Ecto neural progenitor cell (in vitro differentiated cells): ENCODE measurements at regions not wholly inside any gene's neighbourhood (a gene's known extent, or its start where the extent isn't known, plus 50 kb on each side); places are given as distances from the start of the nearest gene placed in this dataset.

ENCODE experiments used
- DNase-seq: peaks from one replicate; pipeline ENCODE4 v3.0.0-alpha.2; 2018; ENCODE audit warnings: low spot score

DNA sequence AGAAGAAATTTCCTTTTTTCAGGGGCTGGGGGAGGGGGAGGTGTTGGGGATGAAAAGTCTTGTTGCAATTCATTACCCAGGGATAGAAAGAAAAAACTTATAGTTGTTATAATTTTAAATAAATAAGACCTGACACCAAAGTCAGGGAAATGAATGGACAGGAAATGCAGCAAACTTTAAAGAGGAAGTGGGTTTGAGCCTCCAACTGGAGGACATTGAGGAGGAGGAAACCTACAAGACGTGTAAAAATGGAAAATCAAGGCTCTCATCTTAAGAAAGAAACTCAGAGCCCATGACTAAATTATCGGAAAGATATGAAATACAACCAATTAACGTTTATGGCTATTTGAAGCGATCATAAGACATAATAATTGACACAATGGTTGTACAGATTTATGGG is 54.4 kb downstream of the NIBAN1 start:
- DNase-seq = no peak

- DNase-seq = no peak
Observed at GRCh38 chr1:184915463-184916090, 58.7 kb downstream of the NIBAN1 start.

- DNase-seq = no peak
Observed at GRCh38 chr1:184914149-184914548, 60.2 kb downstream of the NIBAN1 start.

GRCh38 chr1:184912392-184912791 is 61.9 kb downstream of the NIBAN1 start:
- DNase-seq = no peak

GRCh38 chr1:184911830-184912229 is 62.5 kb downstream of the NIBAN1 start:
- DNase-seq = no peak

GRCh38 chr1:184911103-184911745 is 63.1 kb downstream of the NIBAN1 start:
- DNase-seq = no peak

GRCh38 chr1:184910691-184911091 is 63.6 kb downstream of the NIBAN1 start:
- DNase-seq = no peak

- DNase-seq = no peak
Observed at GRCh38 chr1:184910005-184910404, 64.3 kb downstream of the NIBAN1 start.

DNA sequence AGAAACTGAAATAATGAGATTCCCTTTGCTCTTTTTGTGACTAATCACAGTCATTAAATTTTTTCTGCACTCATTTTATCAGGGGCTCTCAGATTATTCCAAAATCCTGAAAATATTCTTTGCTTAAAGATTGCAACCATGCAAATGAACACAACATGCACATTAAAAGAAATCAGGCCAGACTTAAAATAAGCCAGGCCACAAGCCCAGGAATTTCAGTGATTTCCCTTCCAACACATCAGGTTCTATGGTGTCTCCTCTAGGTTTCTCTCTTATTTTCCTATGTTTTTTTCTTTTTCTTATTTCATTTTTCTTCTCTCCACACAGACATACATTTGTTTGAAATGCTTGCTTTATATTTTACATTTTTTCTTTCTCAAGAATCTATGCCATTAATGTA is 65.3 kb downstream of the NIBAN1 start:
- DNase-seq = no peak

DNA sequence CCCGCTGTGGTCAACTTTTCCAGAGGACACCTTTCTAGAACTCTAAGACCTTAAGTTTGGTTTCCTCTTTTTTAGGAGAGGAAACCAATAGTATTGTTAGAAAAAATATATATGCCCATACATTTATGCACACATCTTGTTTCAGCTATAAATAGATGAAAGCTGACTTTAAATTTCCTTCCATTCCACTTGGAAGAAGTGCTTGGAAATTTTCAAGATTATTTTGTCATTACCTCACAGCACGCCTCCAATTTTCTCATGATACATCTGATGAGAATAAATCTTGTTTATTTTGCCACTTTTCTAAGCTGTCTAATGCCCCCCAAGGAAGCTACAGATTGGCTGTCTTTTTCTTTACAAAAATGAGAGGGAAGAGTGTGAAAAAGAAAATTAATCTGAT is 65.8 kb downstream of the NIBAN1 start:
- DNase-seq = no peak

DNA sequence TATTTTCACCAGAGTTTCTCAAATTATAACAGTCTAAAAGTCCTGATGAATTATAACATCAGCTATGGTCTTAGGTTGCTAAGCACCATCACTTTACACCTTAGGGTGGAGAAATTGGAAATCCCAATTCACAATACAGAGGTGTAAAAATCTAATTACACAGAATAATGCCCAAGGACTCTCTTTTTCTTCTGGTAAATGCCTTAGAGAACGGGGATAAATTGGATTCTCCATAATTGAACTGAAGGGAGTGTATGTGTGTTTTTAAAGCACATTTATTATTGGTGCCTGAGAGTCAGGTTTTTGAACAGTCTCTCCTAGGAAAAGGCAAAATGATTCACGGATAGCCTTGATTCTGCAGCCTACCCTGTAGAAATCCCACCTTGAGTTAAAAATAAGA is 66.8 kb downstream of the NIBAN1 start:
- no peak for DNase-seq

DNA sequence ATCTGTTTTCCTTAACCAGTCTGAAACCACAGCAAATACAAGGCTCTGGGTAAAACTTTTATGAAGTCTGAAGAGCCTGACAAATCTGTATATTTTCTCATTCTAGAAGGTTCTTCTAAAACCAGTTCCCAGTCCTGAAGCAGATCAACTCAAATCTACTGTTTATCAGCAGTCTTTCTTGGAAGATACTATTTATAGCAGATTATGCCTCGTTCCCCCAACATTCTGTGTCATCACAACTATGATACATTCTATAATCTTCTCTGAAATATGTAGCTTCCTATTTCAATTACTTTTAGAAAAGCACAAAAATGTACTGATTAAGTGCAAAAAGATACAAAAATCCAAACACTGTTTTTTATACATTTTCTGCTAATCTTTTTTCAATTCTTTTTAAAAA is 67.5 kb downstream of the NIBAN1 start:
- no peak for DNase-seq

DNA sequence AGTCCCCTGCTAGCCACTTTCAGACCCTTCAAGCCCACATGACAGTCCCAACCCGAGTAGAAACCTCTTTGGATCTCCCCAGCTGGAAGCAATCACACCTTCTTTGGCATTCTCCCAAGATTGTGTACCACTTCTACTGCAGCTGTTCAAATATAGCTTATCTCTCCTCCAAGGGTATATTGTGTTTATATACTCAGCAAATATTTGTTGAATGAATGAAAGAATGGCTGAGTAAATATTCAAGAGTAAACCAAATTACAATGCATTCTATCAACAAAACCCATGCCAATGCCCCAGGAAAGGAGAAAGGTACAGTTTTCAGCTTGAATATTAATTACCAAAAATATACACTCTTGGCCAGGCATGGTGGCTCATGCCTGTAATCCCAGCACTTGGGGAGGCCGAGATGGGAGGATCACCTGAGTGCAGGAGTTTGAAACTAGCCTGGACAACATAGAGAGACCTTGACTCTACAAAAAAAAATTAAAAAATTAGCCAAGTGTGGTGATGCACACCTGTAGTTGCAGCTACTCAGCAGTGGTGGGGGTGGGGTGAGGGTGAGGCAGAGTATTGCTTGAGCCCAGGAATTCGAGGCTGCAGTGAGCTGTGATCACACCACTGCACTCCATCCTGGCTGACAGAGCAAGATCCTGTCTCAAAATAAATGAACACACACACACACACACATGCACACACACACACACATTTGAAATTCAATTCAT is 68.5 kb downstream of the NIBAN1 start:
- no peak for DNase-seq

DNA sequence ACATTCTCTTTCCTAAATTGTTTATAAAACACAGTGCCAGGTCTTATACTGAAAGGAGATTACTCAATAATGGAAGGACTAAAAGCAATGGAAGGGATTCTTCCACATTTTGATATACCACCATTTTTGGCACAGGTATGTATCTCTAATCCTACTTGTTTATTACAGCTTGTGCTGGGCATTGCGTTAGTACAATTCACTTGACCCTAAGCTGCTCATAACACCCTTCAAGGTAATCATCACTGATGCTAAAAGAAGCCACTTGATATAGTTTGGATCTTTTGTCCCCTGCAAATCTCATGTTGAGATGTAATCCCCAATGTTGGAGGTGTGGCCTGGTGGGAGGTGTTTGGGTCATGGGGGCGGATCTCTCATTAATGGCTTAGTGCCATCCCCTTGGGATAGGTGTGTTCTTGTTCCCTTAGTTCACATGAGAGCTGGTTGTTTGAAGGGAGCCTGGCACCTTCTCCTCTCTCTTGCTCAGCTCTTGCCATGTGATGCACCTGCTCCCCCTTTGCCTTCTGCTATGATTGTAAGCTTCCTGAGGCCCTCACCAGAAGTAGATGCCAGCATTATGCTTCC is 71.1 kb downstream of the NIBAN1 start:
- no peak for DNase-seq

DNA sequence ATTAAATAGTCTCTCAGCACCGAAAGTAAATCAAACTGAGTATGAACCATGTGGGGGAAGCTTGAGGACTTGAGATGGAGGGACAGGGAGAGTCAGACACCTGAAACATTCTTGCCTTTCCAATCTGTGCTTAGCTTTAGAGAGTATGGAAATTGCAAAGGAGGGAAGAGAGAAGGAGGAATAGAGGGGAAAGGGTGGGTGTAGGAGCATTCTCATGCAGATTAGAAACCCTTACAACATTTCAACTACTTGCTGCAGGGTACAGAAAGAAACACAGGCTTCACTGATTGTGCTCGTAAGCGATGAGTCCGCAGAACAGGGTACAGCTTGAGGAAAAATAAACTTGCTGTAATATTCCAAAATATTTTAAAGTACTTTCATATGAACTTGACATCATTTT is 73.8 kb downstream of the NIBAN1 start:
- no peak for DNase-seq

GRCh38 chr1:184896000-184896399 is 78.3 kb downstream of the NIBAN1 start:
- DNase-seq = no peak

DNA sequence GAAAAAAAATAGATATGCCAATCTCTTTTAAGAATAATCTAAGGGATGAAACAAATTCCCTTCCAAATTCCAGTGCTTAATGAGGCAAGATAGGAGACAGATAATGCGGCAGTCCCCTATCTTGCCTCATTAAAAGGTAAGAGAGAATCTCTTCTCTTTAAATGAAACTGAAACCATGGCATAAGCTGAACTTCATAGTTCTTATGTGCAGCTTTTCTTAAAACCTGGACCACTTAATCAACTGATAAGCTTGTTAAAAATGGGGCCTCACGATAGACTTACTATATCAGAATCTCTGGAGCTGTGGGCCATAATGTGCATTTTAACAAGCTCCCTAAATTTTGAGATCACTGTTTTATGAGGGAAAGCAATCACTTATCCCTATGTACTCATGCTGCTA is 79.2 kb downstream of the NIBAN1 start:
- DNase-seq = no peak

DNA sequence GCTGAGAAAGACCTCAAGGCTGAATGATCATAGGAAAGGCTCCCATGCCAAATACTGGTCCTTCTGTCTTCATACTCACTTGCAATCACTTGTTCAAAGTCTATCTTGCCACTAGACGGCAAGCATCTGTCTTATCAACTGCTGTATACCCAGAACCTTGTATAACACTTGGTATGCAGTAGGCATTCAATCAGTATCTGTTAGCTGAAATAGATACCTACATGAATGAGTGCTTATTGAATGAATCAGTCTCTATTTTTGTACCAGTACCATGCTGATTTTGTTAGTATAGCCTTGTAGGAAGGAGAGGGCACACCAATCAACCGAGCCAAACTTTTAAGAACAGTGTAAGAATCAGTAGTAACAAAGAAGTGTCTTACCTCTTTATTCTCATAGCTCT is 80.6 kb downstream of the NIBAN1 start:
- DNase-seq = no peak

- DNase-seq = no peak
Observed at GRCh38 chr1:184892116-184892515, 82.2 kb downstream of the NIBAN1 start.

DNA sequence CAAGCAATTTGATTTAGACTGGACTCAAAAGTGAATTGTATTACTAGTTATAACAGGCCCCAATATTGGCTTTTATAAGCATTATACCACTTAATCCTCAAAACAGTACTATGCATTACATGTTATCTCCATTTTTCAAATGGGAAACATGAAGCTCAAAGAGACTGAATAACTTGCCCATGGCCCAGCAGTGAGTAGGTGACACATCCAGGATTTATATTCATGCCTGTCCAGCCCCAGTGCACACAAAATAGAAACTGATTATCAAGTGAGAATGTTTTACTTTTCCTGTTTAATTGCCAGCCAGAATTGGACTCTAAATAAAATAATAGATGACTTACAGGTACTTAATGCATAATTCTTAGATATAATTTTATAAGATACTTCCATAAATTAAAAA is 82.9 kb downstream of the NIBAN1 start:
- DNase-seq = no peak

DNA sequence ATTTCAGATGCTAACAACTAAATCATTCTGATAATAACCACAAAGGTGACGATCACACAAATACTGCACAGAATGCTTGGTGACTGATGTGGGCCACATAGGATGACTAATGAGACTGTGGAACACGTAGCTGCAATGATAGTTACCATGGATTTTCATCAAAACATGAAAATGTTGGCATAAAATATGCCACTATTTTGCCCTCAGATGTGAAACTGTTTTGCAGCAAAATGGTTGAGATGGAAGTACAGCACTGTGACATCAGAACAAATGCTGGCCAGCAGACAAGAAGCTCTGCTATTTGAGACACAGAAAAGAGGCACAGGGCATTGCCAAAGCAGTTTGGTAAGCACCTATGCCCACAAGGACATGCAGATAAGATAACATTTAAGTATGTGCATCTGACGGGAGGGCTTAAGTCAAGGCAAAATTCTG is 83.8 kb downstream of the NIBAN1 start:
- DNase-seq = no peak

- no peak for DNase-seq
Observed at GRCh38 chr1:184889902-184890301, 84.4 kb downstream of the NIBAN1 start.

- DNase-seq = no peak
Observed at GRCh38 chr1:184889166-184889565, 85.1 kb downstream of the NIBAN1 start.
